ENCODE measurements at regions not wholly inside any gene's neighbourhood (a gene's known extent, or its start where the extent isn't known, plus 50 kb on each side); places are given as distances from the start of the nearest gene placed in this dataset.

- Histone ChIP-seq H3K4me1 (ENCODE audit: control insufficient read depth in 2 of 2, insufficient read depth in 2 of 2, low read length in 2 of 2) (no peaks in the 10 kb centered on the region), H3K79me2 (ENCODE audit: control insufficient read depth, insufficient read depth, low read length) (no peaks in the 10 kb centered on the region), H3K9ac (ENCODE audit: low read length) (no peak overlapping the region), H4K20me1 (ENCODE audit: control insufficient read depth, insufficient read depth, low read length, poor library complexity, severe bottlenecking) (no peaks in the 10 kb centered on the region), H3K4me3 (ENCODE audit: control extremely low read depth in 1 of 5, extremely low read depth in 1 of 5, insufficient read depth in 1 of 5, low read depth in 2 of 5, low read length in 4 of 5) (no peak overlapping the region), H3K27ac (ENCODE audit: low read length in 2 of 2) (no peak overlapping the region), H3K9me3 (ENCODE audit: control extremely low read depth in 1 of 3, control insufficient read depth in 2 of 3, insufficient read depth in 1 of 3, low read length in 2 of 3) (no peaks in the 10 kb centered on the region), H2AFZ (ENCODE audit: insufficient read depth, low read depth, low read length, poor library complexity, severe bottlenecking) (no peak overlapping the region), H3K27me3 (replicated peaks in 1 of 4; ENCODE audit: control extremely low read depth in 1 of 4, control insufficient read depth in 3 of 4, insufficient read depth in 4 of 4, low read length in 3 of 4) (no peaks in the 10 kb centered on the region), H3K36me3 (replicated peaks in 1 of 2; ENCODE audit: control extremely low read depth in 1 of 2, control insufficient read depth in 1 of 2, extremely low read depth in 1 of 2, insufficient read depth in 2 of 2, low read length in 1 of 2) (no peaks in the 10 kb centered on the region), H3K4me2 (replicated peaks; ENCODE audit: low read depth, low read length, poor library complexity, severe bottlenecking) (no peak overlapping the region)
- DNase-seq = no peak
- no peaks in the 10 kb centered on the region for H3K27me3 Mint-ChIP-seq
- H3K4me1 Mint-ChIP-seq = no peaks in the 10 kb centered on the region
- no peaks in the 10 kb centered on the region for H3K9me3 Mint-ChIP-seq (ENCODE audit: insufficient read depth)
- no peak overlapping the region for H3K4me3 Mint-ChIP-seq
- no peak overlapping the region for H3K27ac Mint-ChIP-seq
- ChIA-PET POLR2A (no interaction called here), CTCF (interaction anchor here (0.6 kb wide), 1 partner anchor 357 kb away, joined by 4 read pairs; no protein-coding TSS in a partner anchor)
- TF ChIP-seq EZH2 (IDR thresholded peaks at IDR 0.05; ENCODE audit: borderline replicate concordance, insufficient read depth, low read depth, low read length, poor library complexity, severe bottlenecking) (no peak), CTCF (IDR thresholded peaks at IDR 0.05) (no peak)
- no peak for ATAC-seq (ENCODE audit: low read depth)
- intact Hi-C loops (cut with micrococcal nuclease) = no loop called here
These were observed 447.3 kb upstream of the CCNG1 start for GRCh38 chr5:162990063-162990462.

GRCh38 chr5:162990856-162991497 is 446.4 kb upstream of the CCNG1 start:
- Histone ChIP-seq H3K4me1 (ENCODE audit: control insufficient read depth in 2 of 2, insufficient read depth in 2 of 2, low read length in 2 of 2) (no peaks in the 10 kb centered on the region), H3K4me2 (replicated peaks; ENCODE audit: low read depth, low read length, poor library complexity, severe bottlenecking) (no peak overlapping the region), H4K20me1 (ENCODE audit: control insufficient read depth, insufficient read depth, low read length, poor library complexity, severe bottlenecking) (no peaks in the 10 kb centered on the region), H3K4me3 (ENCODE audit: control extremely low read depth in 1 of 5, extremely low read depth in 1 of 5, insufficient read depth in 1 of 5, low read depth in 2 of 5, low read length in 4 of 5) (no peak overlapping the region), H3K36me3 (replicated peaks in 1 of 2; ENCODE audit: control extremely low read depth in 1 of 2, control insufficient read depth in 1 of 2, extremely low read depth in 1 of 2, insufficient read depth in 2 of 2, low read length in 1 of 2) (no peaks in the 10 kb centered on the region), H3K79me2 (ENCODE audit: control insufficient read depth, insufficient read depth, low read length) (no peaks in the 10 kb centered on the region), H3K27ac (ENCODE audit: low read length in 2 of 2) (no peak overlapping the region), H3K9ac (ENCODE audit: low read length) (no peak overlapping the region), H3K27me3 (replicated peaks in 1 of 4; ENCODE audit: control extremely low read depth in 1 of 4, control insufficient read depth in 3 of 4, insufficient read depth in 4 of 4, low read length in 3 of 4) (no peaks in the 10 kb centered on the region), H2AFZ (ENCODE audit: insufficient read depth, low read depth, low read length, poor library complexity, severe bottlenecking) (no peak overlapping the region), H3K9me3 (ENCODE audit: control extremely low read depth in 1 of 3, control insufficient read depth in 2 of 3, insufficient read depth in 1 of 3, low read length in 2 of 3) (no peaks in the 10 kb centered on the region)
- Mint-ChIP-seq H3K27me3 (no peaks in the 10 kb centered on the region), H3K27ac (no peak overlapping the region), H3K9me3 (ENCODE audit: insufficient read depth) (no peaks in the 10 kb centered on the region), H3K4me3 (no peak overlapping the region), H3K4me1 (no peaks in the 10 kb centered on the region)
- no CpG with 5 or more reads among the region's 2 CpGs for WGBS (ENCODE audit: insufficient coverage)
- DNase-seq (no peak), ATAC-seq (ENCODE audit: low read depth) (no peak)
- POLR2A ChIA-PET = no interaction called here
- intact Hi-C loops (cut with micrococcal nuclease) = no loop called here
- TF ChIP-seq CTCF (IDR thresholded peaks at IDR 0.05) (no peak), EZH2 (IDR thresholded peaks at IDR 0.05; ENCODE audit: borderline replicate concordance, insufficient read depth, low read depth, low read length, poor library complexity, severe bottlenecking) (no peak)
- CTCF ChIA-PET = interaction anchor here (0.7 kb wide), 1 partner anchor 23 kb away, joined by 3 read pairs; no protein-coding TSS in a partner anchor

All from B cell (primary cell).